CD4-positive, alpha-beta T cell treated with Interleukin-1 beta for 1 hour (primary cell): ENCODE measurements at regions not wholly inside any gene's neighbourhood (a gene's known extent, or its start where the extent isn't known, plus 50 kb on each side); places are given as distances from the start of the nearest gene placed in this dataset.

Experiments used
- DNase-seq, 2 donors: peaks; one replicate each; pipeline ENCODE4 v3.0.0-alpha.2; 2020 to 2022

DNA sequence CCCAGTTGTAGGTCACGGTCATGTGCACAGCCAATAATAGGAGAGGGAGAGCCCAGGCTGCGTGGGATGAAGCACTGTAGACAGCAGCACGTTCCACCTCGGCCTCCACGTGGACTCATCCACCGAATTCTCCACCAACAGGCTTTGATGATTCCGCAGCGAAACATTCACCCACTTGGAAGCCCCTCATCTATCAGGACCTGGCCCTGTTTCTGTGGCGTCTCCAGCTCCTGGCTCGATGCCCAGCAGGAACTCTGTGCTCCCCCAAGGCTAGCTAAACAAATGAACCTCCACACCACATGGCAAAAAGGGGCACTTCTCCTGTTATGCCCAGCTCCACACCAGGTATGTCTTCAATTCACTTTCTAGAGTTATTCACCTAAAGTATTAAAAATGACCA, 237.9 kb upstream of the PDE10A start:
- DNase-seq, result no peak

DNA sequence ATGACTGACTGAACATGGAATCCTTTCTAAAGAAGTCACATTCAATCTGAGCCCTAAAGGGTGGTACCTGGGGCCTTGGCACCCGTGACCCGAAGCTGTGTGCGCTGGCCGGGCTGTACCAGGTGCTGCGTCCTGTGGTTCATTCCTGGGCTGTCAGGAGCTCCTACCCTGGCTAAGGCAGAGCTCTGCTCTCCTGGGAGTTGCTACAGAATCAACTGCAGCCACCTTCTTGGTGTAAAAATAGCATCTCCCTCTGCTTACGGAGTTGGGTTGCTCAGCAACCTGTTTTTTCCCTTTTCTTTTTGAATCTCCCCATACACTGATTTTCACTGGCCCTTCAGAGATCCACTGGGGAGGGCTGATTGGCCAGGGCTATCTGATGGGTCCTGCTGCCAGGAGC, 236.6 kb upstream of the PDE10A start:
- DNase-seq, result no peak

DNA sequence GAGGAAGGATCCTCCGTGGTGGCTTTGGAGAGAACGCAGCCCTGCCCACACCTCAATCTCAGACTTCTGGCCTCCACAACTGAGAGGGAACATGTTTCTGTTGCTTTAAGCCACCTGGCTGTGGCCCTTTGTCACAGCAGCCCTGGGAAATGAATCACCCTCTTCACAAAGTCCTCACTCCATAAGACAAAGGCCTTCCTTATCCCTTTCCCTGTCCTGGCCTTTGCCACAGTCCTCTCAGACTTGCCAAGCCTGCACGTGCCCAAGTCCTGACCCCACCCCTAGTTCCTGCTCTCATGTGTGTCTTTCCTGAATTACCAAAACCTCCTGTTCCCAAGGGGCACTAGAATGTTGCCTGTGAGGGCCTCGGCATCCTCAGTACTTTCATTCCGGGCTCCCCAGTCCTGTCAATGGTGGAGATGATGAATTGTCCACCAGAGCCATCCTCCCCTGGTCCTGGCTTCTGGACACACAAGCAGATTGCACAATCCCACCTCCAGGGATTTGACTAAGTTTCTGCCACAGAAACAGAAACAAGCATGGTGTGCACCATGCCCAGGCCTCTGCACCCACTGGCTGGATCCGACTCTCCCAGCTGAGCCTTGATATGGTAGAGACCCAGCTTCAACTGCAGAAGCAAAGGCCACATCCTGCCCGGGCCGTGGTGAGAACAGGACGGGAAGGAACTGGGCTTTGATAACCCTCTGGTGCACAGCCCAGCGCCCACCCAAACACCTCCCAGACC, 232.6 kb upstream of the PDE10A start:
- no peak for DNase-seq

DNA sequence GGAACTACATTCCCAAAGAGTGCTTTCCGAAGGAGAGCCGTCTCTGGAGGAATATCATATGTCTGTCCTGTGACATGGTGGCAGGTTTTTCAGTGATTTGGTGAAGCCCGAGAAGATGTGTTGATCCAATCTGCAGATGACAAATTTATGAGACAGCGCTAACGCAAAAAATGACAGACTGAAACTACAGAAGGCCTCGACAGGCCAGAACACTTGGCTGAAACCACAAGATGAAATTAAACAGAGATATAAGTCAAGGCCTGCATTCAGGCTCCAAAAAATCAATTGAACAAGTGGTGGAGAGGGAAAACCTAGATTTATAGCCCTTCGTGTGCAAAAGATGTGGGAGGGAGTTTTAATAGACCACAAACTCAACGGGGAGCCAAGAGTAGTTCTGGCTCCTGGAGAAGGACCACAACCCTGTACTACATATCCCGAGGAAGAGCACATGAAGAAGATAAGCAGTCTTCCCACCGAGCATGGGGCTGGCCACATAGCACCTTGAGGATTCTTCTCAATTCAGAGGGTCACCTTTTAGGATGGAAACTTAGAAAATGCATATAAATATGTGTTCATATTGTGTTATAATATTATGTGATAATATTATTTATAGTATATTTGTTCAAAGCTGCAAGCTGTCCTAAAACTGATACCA, 231.3 kb upstream of the PDE10A start:
- DNase-seq, result no peak

DNA sequence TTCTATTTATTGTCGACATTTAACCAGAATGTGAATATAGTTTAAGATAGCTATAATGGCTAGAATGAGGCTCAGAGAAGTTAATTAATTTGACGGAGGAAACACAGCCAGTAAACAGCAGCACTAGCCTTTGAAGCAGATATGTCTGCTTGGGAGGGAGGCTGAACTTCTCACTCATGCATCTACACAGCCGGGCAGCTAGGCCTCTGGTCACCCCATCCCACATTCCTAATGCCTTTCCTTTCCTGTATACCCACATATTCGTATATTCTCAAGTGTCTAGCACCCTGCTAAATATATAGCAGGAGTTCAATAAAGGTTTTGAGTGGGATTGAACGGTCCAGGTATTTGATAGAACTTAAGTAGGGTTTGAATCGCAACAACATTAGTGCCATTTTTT, 230.4 kb upstream of the PDE10A start:
- DNase-seq, result no peak

DNA sequence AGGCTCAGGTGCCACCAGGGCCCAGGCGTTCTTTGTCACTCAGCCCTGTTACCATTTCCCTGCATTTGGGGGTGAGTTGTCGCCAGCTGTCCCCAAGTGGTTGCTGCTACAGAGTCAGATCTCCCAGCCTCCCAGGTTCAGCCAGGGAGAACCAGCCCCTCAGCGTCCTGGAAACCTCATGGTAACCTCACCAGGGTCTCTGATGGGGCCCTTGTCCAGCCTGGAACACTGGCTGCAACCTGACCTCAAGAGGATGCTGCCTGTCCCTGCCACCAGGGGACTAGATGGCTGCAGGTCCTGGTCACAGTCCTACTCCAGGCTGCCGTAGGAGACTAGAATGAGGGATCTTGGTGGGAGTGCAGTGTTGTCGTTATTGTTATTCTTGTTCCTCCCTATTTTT, 228.3 kb upstream of the PDE10A start:
- no peak for DNase-seq

DNA sequence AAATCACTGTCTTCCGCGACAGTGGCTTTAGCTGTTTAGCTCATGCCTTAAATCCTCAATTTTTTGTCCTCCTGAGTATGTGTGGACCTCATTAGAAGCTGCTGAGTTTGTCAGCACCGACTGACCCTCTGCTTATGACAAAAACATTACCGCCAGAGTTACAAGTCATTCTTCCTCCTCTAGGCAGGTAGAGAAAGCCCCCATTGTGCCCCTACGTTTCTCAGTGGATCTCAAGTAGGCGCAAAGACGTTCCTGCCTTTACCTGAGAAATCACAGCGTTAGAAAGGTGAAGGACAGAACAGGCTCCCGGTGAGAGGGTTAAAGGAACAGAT, 227.3 kb upstream of the PDE10A start:
- no peak for DNase-seq

DNA sequence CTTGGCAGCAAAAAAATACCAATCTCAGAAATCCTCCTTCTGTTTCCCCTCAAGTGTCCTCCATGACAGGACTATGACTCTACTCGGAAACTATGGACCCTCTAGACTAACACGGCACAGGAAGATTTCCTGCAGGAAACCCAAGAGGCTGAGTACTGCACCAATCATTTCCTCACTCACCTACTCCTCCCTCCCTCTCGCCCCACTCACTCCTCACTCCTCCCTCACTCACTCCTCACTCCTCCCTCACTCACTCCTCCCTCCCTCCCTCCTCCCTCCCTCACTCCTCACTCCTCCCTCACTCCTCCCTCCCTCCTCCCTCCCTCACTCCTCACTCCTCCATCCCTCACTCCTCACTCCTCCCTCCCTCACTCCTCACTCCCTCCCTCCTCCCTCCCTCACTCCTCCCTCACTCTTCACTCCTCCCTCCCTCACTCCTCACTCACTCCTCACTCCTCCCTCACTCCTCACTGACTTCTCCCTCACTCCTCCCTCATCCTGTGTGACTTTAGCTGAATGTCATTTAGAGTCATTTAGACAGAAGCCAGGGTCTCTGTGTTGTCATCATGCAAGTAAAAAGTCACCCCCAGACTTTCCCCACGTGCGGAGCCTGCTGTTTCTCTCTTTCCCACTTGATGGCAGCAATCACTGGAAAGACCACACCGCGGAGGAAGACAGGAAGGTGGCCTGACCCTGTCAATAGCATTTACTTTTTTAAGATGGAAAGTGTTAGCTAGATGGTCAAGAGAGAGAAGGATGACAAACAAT, 226.8 kb upstream of the PDE10A start:
- no peak for DNase-seq

DNA sequence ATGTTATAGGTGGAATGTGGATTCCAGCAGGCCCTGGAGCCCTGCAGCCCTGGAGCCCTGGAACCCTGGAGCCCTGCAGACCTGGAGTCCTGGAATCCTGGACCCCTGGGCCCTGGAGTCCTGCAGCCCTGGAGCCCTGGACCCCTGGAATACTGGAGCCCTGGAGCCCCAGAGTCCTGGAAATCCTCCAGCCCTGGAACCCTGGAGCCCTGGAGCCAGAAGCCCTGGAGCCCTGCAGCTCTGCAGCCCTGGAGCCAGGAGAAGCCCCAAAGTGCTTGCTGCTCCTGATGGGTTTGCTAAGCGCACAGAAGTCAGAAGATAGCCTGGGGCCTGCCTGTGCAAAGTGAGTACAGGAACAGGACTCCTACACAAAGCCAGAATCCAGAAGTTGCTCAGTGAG, 223.1 kb upstream of the PDE10A start:
- DNase-seq, result no peak

DNA sequence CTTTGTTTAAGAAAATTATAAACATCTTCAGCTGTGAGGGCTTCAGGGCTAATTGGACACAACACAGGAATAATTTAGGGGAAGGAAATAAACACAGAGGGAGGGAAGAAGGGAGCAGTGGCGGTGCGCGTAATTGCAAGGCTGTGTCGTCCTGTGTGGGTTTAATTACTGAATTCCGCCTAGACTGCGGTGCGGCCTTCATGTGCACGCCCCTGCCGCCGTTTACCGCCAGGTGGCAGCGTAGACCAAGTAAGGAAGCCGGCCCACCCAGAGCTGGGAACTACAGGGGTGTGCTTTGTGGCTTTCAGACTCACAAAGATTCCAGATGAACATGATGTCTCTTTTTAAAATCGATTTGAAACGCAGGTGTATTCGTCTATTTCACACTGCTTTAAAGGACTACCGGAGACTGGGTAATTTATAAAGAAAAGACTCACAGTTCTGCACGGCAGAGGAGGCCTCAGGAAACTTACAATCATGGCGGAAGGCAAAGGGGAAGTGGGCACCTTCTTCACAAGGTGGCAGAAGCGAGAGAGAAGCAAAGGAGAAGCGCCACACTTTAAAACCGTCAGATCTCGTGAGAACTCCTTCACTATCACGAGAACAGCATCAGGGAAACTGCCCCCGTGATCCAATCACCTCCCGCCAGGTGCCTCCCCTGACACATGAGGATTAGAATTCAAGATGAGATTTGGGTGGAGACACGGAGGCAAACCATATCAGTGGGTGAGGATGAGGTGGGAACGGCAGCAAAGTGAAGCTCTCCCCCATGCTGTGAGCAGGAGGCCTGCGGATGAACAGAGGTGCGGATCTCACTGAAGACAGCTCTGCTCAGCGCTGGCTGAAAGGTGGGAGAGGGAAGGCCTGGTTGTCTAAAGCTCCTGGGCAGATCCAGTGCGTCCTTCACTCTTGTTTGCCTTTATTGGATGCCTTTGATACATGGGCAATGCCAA, 222.0 kb upstream of the PDE10A start:
- DNase-seq, result peak; percentile 38 to 46

DNA sequence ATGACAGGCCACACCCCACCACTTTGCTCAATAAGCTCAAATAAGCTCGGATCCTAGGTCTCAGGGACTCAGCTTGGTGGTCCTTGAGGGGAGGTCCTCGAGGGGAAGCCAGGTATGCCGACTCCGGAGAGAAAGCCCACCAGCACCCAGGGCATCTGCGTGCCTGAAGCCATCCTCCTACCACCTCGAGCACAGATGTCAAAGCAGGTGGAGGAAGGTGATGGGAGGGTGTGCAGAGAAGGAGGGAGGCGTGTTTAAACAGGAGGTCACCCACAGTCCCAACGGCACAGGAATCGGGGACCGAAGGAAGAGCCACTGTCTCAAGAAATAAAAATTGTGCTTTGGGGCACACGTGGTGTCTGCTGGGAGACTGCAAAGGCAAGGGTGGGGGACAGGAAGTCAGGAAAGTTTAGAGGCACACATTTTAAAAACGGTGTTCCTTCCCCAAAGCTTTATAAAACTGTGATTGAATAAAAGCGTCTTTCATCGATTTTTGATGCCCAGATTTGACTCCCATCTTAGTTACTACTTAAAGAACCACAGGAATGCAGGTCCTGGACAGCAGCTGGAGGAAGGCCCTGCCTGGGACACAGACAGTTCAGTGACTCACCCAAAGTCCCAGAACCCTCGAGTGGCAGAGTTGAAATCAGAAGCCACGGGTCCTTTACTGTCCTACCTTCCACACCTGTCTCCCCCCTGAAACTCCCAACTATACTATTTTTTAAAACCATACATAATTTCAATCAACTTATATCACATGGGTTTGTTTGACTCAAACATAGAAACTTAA, 221.0 kb upstream of the PDE10A start:
- no peak for DNase-seq

DNA sequence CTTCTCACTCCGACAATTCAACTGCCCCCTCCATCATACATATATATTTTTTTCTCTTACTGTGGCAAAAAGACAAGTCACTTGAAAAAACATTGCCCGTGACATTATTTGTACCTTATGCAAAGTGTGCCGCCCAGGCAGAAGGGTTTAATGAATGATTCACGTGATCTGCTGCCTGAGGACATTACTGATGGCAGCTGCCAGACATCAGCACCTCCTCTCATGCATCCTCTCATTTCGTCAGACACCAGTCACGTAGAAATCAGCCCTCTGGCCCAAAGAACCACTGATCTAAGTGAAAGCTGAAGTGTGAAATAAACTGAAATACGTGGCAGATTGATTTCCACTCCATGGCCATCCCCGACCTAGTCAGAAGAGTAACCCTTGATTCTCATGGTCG, 218.8 kb upstream of the PDE10A start:
- no peak for DNase-seq

DNA sequence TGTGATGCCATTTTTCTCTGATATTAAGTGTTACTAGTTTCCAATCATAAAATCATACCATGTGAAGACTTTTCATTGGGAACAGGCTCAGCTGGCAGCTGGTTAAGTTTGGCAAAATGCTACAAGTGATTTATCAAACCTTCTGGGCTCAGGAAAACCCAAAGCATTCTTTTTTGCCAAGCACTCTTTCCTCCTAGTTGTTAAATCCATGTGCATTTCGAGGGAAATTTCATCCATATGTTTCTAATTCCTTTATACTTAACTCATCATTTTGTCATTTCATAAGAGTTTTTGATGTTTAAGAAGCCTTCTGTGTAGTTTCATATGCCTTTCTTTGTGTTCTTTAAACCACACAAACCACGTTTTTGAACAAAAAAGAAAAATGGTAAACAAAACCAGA, 217.6 kb upstream of the PDE10A start:
- no peak for DNase-seq

DNA sequence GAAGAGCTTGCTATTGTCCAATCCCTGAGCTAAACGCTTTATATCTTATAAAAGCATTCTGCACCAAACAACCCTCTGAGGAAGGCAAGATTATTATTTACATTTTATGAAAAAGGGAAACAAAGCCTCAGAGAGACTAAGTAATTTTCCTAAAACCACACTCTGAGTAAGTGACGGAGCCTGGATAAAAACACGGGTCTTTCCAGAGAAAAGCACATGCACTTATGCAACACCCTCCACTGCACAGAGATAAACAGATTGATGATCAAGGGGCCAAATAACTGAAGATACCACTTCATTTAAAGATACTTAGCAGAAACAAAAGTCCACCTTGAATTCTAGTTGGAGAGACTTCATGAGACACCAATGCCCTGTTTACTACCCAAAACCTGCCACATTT, 214.7 kb upstream of the PDE10A start:
- no peak for DNase-seq

DNA sequence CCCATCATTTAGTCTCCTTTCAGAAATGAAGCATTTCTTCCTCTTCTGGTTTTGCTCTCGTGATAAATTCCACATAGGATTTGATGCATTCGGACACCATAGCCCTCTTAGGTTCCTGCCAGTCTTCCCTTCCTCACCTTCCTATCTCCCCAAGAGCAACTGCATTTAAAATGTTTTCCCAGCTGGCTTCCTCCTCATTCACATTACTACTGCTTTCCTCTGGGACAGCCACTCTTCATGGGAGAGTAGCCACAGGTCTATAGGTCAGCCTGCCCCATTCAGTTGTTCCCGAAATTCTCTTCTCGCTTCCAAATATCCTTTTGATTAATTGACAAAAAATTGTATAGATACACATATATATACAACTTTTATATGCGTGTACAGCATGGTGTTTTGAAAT, 214.2 kb upstream of the PDE10A start:
- DNase-seq, result no peak

DNA sequence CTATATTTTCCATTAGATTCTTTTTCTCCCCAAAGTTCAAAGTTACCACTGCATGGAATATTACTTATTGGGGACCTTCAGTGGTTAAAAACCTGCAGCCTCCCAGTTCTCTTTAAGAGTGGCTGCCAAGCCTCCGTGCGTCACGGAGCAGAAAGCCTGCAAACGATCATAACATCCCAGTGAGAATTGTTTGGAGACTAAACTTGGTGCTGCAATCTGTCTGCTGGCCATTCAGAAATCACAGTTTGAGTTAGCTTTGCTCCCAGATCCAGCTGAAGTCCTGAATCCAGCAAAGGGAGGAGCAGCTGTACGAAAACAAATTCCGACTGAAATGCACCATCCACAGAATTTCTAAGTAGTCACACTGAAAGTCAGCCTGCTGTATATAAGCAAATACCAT, 213.5 kb upstream of the PDE10A start:
- no peak for DNase-seq

DNA sequence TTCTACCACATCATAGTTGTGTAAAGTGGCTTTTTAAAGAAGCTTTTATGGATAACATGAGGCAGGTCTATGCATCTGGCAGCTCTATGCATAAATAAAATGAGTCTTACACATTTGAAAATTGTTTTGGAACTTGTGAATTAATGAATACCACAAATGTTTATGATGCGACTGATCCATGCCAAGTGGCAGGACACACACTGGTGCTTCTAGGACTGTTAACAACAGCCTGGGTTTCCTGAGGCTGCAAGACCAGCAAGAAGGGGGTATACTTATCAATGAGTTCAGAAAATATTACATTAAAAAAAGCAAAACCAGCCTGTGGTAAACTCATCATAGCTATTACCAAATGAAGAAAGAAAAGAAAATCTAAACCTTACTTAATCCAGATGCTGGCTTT, 212.9 kb upstream of the PDE10A start:
- DNase-seq, result no peak

DNA sequence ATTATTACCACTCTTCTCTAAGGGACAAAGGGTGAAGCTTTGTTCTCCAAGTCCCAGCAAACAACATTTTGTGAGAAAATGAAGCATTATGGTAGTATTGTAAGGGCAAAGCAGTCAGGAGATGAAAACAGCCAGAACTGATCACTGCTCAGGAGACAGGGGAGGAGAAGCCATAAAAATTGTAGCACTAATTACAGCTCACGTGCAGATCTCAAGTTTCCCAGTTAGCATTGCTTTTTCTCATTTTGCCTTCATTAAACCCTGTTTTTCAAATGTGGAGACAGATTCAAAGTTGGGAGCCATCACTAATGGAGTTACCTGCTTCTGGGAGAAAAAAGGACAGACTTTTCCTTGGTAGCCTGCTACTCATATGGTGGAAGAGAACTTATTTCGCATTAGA, 210.9 kb upstream of the PDE10A start:
- no peak for DNase-seq

DNA sequence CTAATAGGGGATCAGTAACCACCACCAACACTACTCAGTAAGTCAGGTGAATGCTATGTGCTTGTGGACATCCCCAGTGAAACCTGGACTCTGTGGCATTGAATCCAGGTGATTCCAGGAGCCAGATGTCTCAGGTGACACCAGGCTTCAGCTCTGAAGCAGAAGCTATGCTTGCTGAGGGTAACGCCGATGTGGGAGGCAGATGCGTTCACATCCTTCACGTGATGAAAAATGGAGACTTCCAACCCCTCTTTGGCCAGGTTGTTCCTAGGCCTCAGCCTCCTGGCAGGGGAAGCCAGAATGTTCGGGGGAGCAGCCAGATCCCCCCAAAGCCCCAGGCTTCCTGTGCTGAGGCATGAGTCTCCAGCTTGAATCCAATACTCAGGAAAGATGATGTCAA, 209.8 kb upstream of the PDE10A start:
- no peak for DNase-seq

DNA sequence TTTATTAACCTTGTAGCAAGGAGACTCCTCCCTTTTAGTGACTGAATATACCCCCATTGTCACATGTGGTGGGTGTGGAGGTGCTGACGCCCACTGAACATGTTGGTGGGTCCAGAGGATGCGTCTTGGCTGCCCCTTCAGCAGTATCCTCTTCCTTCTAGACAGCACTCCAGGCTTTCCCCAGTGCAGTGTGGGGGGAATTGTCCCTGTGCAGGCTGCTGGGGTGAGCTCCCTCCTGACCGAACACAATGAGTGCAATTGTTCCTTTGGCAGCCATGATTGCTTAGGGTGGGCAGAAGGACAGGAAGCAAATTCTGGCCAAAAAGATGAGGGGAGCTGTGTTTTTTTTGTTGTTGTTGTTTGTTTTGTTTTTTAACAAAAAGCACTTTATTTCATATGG, 209.3 kb upstream of the PDE10A start:
- no peak for DNase-seq

DNA sequence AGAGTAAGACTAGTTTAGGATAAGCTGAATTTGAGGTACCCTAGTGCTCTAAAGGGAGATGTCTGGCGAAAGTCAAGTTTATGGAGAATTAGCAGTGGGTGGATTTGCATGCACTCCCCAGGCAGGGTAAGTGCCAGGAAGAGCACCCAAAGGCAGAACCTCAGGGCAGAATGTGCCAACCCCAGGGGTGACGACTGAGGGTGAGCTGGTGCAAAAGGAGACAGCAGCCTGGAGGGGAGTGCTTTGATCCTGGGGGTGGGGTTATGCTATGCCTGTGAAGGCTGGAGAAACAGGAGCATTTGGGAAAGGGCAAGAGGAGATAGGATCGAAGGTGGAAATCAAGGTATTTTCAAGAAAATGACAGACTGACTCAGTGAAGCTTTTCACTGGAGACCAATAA, 208.5 kb upstream of the PDE10A start:
- DNase-seq, result no peak

DNA sequence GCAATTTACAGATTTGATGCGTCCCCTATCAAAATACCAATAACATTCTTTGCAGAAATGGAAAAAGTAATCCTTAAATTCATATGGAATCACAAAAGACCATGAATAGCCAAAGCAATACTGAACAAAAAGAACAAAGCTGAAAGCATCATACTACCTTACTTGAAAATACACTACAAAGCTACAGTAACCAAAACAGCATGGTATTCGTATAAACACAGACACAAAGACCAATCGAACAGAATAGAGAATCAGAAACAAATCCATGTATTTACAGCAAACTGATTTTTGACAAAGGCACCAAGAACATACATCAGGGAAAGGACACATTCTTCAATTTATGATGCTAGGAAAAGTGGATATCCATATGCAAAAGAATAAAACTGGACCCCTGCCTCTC, 206.5 kb upstream of the PDE10A start:
- DNase-seq, result no peak
